Body of pancreas (tissue), 4 donors: ENCODE measurements at regions not wholly inside any gene's neighbourhood (a gene's known extent, or its start where the extent isn't known, plus 50 kb on each side); places are given as distances from the start of the nearest gene placed in this dataset.

Experiments used
- ATAC-seq: fragments of 150-250 bp; one replicate; pipeline ENCODE4 v1.9.1; 2016
- DNase-seq, 4 donors: peaks; one replicate each; pipeline ENCODE4 v3.0.0-alpha.2; 2019
- H3K27ac ChIP-seq, 4 donors: fragments of 200-600 bp; sonication (generic); 1 replicate in 3 of 4; 2 replicates in 1 of 4; pipeline versions ENCODE4 v1.5.1 to v1.6.1; 2016 to 2019; ENCODE audit warnings: mild to moderate bottlenecking in 1 of 4, mixed read lengths in 1 of 4, moderate library complexity in 1 of 4
- H3K27me3 ChIP-seq, 2 donors: fragments of 200-600 bp; sonication (generic); one replicate each; pipeline ENCODE4 v1.6.0; 2016; ENCODE audit warnings: mild to moderate bottlenecking in 1 of 2
- H3K36me3 ChIP-seq, 2 donors: fragments of 200-600 bp; sonication (generic); replicated peaks in 1 of 2; 2 replicates each; pipeline ENCODE4 v1.5.1; 2016; ENCODE audit warnings: low read depth in 2 of 2; ENCODE audit not compliant: insufficient read depth in 1 of 2
- H3K4me1 ChIP-seq: fragments of 200-600 bp; sonication (generic); one replicate; pipeline ENCODE4 v1.6.0; 2016
- H3K4me3 ChIP-seq, 2 donors: fragments of 200-600 bp; sonication (generic); 1 replicate in 1 of 2; 2 replicates in 1 of 2; pipeline ENCODE4 v1.5.1; 2016 to 2019
- H3K9me3 ChIP-seq, 3 donors: fragments of 200-600 bp; sonication (generic); 1 replicate in 2 of 3; 2 replicates in 1 of 3; pipeline ENCODE4 v1.5.1; 2016
- CTCF ChIP-seq, 7 experiments: fragments of 450-650 bp in 4 of 7; fragments of 200-600 bp in 3 of 7; sonication (generic) in 3 of 7; IDR thresholded peaks; one replicate each; pipeline ENCODE4 v1.5.1; 2016 to 2019; ENCODE audit warnings: antibody characterized with exemption in 7 of 7
- POLR2A ChIP-seq, 3 donors: fragments of 450-650 bp; IDR thresholded peaks; one replicate each; pipeline ENCODE4 v1.6.1; 2016; ENCODE audit warnings: antibody characterized with exemption in 3 of 3, mild to moderate bottlenecking in 2 of 3
- WGBS, 2 donors: methylation state at CpG; one replicate each; pipeline ENCODE4 v1.1.5; 2017; 5-methylcytosine and 5-hydroxymethylcytosine counted together
- intact Hi-C: fragments of 100-400 bp; cut with DNase I; formaldehyde crosslinking; loops from one replicate; pipeline ENCODE4 v1.15.1; 2023

GRCh38 chr9:95370064-95370463 is 52.6 kb upstream of the FANCC start:
- ATAC-seq (no peak), DNase-seq (no peak)

GRCh38 chr9:95368377-95369160 is 51.1 kb upstream of the FANCC start:
- H3K27me3 ChIP-seq: no peaks in the 10 kb centered on the region
- H3K4me1 ChIP-seq: peaks cover 1% of the 10 kb centered on the region
- no peak for DNase-seq
- 94 to 95% methylated on average over 19 of the region's 19 CpGs for WGBS, 2 donors
- no peak overlapping the region for H3K4me3 ChIP-seq
- no peak for ATAC-seq
- TF ChIP-seq POLR2A (IDR thresholded peaks at IDR 0.05): no peak
- no peak for TF ChIP-seq CTCF (IDR thresholded peaks at IDR 0.05)
- no peaks in the 10 kb centered on the region for H3K9me3 ChIP-seq
- H3K27ac ChIP-seq: no peak overlapping the region
- no peaks in the 10 kb centered on the region for H3K36me3 ChIP-seq
- intact Hi-C loops: no loop called here

More at GRCh38 chr9:95370064-95370463, 52.6 kb upstream of the FANCC start:
- no peak for TF ChIP-seq CTCF (IDR thresholded peaks at IDR 0.05)
- TF ChIP-seq POLR2A (IDR thresholded peaks at IDR 0.05): no peak
- intact Hi-C loops: no loop called here
- Histone ChIP-seq H3K27ac (no peak overlapping the region), H3K9me3 (no peaks in the 10 kb centered on the region), H3K4me3 (no peak overlapping the region), H3K36me3 (no peaks in the 10 kb centered on the region), H3K4me1 (no peaks in the 10 kb centered on the region), H3K27me3 (no peaks in the 10 kb centered on the region)
- WGBS, 2 donors: 62 to 69% methylated on average over 4 of the region's 4 CpGs
